ENCODE measurements at regions not wholly inside any gene's neighbourhood (a gene's known extent, or its start where the extent isn't known, plus 50 kb on each side); places are given as distances from the start of the nearest gene placed in this dataset.

DNA sequence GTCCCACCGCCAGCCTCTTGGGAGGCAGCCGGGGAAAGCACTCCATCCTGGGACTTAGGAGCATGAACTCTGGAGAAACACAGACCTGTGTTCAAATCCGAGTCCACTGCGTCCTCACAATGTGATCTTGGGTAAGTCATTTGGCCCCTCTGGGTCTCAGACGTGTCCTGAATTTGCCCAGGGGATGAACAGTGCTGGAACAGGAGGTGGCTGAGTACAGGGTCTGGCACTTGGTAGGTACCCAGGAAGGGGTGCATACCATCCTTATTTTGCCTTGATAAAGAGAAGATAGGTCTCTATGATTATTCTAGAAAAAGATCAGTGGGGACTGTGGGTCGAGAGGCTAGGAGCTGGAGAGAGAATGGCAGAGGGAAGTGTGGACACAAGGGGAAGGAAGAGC is 135.7 kb downstream of the FGF18 start (continued):
- no peak for TF ChIP-seq FOSB (CRISPR knock-in tag; IDR thresholded peaks at IDR 0.05)
- TF ChIP-seq KDM1A (IDR thresholded peaks at IDR 0.05; ENCODE audit: low read depth), result no peak

DNA sequence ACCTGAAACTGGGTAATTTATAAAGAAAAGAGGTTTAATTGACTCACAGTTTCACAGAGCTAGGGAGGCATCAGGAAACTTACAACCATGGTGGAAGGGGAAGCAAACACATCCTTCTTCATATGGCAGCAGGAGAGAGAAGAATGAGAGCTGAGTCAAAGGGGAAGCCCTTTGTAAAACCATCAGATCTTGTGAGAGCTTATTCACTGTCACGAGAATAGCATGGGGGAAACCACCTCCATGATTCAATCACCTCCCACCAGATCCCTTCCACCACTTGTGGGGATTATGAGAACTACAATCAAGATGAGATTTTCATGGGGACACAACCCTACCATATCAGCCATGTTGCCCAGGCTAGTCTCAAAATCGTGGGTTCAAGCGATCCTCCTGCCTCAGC is 143.4 kb downstream of the FGF18 start:
- ChIA-PET POLR2A (no interaction called here), CTCF (no interaction called here)
- 26% methylated on average over 3 of the region's 3 CpGs for WGBS (ENCODE audit: missing lambda C conversion rate)
- FAIRE-seq, result no peak
- Histone ChIP-seq H3K4me2 (no peak overlapping the region), H3K9me3 (peaks cover 6% of the 10 kb centered on the region; the same call in 2 of the 3 replicates), H3K27ac (no peak overlapping the region), H3K4me1 (no peaks in the 10 kb centered on the region), H3K4me3 (no peak overlapping the region)
- TF ChIP-seq ZSCAN20 (CRISPR knock-in tag; IDR thresholded peaks at IDR 0.05) (no peak), TFCP2L1 (CRISPR knock-in tag; IDR thresholded peaks at IDR 0.05) (no peak), RCOR1 (IDR thresholded peaks at IDR 0.05; ENCODE audit: low read depth, low read length) (no peak), HOXB13 (CRISPR knock-in tag; IDR thresholded peaks at IDR 0.05; ENCODE audit: low read depth) (no peak), POLR2A (IDR thresholded peaks at IDR 0.05; ENCODE audit: low read length) (no peak), ESRRA (IDR thresholded peaks at IDR 0.05; ENCODE audit: borderline replicate concordance, low read length) (no peak), SMC3 (IDR thresholded peaks at IDR 0.05) (no peak)
- TF ChIP-seq, protein P1, sequence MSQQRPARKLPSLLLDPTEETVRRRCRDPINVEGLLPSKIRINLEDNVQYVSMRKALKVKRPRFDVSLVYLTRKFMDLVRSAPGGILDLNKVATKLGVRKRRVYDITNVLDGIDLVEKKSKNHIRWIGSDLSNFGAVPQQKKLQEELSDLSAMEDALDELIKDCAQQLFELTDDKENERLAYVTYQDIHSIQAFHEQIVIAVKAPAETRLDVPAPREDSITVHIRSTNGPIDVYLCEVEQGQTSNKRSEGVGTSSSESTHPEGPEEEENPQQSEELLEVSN (IDR thresholded peaks at IDR 0.05; ENCODE audit: borderline replicate concordance, low read depth), result no peak
- TF ChIP-seq, protein P2, sequence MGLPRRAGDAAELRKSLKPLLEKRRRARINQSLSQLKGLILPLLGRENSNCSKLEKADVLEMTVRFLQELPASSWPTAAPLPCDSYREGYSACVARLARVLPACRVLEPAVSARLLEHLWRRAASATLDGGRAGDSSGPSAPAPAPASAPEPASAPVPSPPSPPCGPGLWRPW (IDR thresholded peaks at IDR 0.05), result no peak
- TF ChIP-seq, protein P3, sequence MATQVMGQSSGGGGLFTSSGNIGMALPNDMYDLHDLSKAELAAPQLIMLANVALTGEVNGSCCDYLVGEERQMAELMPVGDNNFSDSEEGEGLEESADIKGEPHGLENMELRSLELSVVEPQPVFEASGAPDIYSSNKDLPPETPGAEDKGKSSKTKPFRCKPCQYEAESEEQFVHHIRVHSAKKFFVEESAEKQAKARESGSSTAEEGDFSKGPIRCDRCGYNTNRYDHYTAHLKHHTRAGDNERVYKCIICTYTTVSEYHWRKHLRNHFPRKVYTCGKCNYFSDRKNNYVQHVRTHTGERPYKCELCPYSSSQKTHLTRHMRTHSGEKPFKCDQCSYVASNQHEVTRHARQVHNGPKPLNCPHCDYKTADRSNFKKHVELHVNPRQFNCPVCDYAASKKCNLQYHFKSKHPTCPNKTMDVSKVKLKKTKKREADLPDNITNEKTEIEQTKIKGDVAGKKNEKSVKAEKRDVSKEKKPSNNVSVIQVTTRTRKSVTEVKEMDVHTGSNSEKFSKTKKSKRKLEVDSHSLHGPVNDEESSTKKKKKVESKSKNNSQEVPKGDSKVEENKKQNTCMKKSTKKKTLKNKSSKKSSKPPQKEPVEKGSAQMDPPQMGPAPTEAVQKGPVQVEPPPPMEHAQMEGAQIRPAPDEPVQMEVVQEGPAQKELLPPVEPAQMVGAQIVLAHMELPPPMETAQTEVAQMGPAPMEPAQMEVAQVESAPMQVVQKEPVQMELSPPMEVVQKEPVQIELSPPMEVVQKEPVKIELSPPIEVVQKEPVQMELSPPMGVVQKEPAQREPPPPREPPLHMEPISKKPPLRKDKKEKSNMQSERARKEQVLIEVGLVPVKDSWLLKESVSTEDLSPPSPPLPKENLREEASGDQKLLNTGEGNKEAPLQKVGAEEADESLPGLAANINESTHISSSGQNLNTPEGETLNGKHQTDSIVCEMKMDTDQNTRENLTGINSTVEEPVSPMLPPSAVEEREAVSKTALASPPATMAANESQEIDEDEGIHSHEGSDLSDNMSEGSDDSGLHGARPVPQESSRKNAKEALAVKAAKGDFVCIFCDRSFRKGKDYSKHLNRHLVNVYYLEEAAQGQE (IDR thresholded peaks at IDR 0.05), result no peak
- ATAC-seq, result no peak
- DNase-seq (ENCODE audit: low read depth in 1 of 2, low spot score in 1 of 2), result no peak

DNA sequence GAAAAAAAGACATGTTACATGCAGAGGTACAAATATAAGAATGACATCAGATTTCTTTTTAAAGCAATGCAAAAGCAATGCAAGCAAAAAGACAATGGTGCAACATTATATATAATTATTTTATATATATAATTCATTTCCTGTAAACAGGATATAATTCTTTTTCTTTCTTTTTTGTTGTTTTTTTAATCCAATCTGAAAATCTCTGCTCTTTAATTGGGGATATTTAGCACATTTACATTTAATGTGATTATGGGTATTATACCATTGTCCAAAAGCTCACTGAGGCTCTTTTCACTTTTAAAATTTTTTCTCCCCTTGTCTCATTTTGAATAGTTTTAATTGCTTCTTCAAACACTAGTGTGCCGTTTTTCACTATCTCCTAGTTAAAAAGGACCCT is 148.9 kb downstream of the FGF18 start:
- Histone ChIP-seq H3K4me2 (no peak overlapping the region), H3K4me1 (no peaks in the 10 kb centered on the region), H3K9me3 (peaks cover 26% of the 10 kb centered on the region), H3K27ac (no peak overlapping the region), H3K4me3 (no peak overlapping the region)
- ChIA-PET POLR2A (no interaction called here), CTCF (no interaction called here)
- no peak for FAIRE-seq
- 5% methylated on average over 1 of the region's 1 CpG for WGBS (ENCODE audit: missing lambda C conversion rate)
- no peak for DNase-seq (ENCODE audit: low read depth in 1 of 2, low spot score in 1 of 2)
- no peak for TF ChIP-seq POLR2A (IDR thresholded peaks at IDR 0.05; ENCODE audit: low read length)
- ATAC-seq, result no peak

DNA sequence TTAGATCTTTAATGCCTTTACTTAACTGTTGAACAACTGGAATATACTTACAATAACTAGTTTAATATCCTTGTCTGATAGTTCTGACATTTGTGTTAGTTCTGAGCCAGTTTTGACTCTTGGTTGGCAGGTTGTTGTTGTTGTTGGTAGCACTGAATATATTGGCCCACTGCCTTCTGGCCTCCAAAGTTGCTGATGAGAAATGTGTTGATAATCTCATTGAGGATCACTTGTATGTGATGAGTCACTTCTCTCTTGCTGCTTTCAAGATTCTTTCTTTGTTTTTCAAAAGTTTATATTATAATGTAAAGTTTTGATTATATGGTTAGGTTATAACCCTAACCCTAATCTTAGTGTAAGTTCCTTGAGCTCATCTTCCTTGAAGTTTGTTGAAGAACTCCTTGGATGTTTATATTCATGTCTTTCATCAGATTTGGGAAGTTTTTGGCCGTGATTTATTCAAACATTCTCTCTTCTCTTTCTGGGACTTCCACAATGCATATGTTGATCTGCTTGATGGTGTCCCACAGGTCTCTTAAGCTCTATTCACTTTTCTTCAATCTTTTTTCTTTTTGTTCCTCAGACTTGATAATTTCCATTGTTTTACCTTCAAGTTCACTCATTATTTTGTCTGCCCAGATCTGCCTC is 149.7 kb downstream of the FGF18 start:
- WGBS (ENCODE audit: missing lambda C conversion rate), result 0% methylated on average over 1 of the region's 1 CpG
- TF ChIP-seq, protein P4, sequence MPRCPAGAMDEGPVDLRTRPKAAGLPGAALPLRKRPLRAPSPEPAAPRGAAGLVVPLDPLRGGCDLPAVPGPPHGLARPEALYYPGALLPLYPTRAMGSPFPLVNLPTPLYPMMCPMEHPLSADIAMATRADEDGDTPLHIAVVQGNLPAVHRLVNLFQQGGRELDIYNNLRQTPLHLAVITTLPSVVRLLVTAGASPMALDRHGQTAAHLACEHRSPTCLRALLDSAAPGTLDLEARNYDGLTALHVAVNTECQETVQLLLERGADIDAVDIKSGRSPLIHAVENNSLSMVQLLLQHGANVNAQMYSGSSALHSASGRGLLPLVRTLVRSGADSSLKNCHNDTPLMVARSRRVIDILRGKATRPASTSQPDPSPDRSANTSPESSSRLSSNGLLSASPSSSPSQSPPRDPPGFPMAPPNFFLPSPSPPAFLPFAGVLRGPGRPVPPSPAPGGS (IDR thresholded peaks at IDR 0.05), result no peak
- TF ChIP-seq FOSL2 (IDR thresholded peaks at IDR 0.05), result no peak
- 0 out of 2 replicates have a peak, but pooled peaks have one; percentile 3 for TF ChIP-seq FOSL2 (CRISPR knock-in tag; IDR thresholded peaks at IDR 0.05)
- H3K4me2 ChIP-seq, result no peak overlapping the region
- H3K4me1 ChIP-seq, result no peaks in the 10 kb centered on the region
- DNase-seq (ENCODE audit: low read depth in 1 of 2, low spot score in 1 of 2), result no peak
- H3K27ac ChIP-seq, result no peak overlapping the region
- peaks cover 26% of the 10 kb centered on the region for H3K9me3 ChIP-seq
- POLR2A ChIA-PET, result no interaction called here
- no peak overlapping the region for H3K4me3 ChIP-seq
- CTCF ChIA-PET, result no interaction called here
- no peak for FAIRE-seq
- ATAC-seq, result no peak
